Activated T-helper 1 cell treated with Interleukin-2 at 50 U/mL for 16 hours (primary cell): ENCODE measurements at regions not wholly inside any gene's neighbourhood (a gene's known extent, or its start where the extent isn't known, plus 50 kb on each side); places are given as distances from the start of the nearest gene placed in this dataset.

Experiments
- DNase-seq: peaks from one replicate; pipeline ENCODE4 v3.0.0-alpha.2; 2020; ENCODE audit warnings: low read depth

DNA sequence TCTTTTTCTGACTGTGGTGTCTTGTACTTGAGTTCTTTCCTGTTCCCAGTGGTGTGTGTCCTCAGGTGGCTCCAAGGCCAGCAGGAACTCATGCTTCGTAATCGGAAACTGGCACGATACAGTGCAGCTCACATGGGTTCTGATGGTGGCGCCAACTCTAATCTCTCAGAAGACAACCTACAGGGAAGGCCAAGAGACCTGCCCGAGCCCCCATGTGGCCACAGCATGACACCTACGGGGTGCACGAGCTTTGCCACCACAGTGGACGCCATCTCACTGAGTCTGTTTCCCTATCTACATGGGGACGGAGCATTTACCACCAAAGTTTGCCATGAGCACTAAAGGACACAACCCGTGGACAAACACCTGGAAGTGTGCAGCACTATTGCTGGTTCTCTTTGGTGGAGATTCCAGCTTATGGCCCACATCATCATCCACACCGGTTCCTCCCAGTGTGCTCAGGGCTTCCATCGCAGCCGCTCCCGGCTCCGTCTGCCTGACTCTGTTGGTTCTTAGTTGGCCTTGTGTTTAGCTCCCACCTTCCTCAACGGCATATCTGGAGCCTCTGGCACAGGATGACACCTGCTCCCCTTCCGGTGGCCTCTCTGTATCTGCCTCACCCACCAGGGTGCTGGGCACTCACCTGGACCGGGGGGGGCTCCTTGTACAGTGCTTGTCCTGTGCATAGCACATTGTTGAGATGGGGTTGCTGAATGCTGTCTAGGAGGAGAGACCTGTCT, 586.6 kb upstream of the MKI67 start:
- DNase-seq = no peak

DNA sequence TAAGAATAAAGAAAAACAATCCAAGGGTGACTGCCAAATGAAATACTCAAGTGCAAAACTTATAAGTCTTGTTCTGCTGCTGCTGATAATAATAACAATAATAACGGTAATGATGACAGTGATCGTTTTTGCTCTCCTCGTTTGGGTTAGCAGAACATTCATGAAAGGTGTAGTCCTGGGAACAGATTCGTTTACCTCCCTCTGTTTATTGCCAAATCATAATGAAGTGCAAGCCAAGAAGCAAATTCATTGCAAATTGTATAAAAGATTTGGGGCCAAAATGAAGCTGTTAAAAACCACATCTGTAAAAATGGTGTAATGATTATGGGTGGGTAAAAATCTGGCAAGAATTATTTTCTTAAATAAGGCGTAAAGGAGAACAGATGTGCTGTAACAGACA, 587.2 kb upstream of the MKI67 start:
- DNase-seq = no peak

DNA sequence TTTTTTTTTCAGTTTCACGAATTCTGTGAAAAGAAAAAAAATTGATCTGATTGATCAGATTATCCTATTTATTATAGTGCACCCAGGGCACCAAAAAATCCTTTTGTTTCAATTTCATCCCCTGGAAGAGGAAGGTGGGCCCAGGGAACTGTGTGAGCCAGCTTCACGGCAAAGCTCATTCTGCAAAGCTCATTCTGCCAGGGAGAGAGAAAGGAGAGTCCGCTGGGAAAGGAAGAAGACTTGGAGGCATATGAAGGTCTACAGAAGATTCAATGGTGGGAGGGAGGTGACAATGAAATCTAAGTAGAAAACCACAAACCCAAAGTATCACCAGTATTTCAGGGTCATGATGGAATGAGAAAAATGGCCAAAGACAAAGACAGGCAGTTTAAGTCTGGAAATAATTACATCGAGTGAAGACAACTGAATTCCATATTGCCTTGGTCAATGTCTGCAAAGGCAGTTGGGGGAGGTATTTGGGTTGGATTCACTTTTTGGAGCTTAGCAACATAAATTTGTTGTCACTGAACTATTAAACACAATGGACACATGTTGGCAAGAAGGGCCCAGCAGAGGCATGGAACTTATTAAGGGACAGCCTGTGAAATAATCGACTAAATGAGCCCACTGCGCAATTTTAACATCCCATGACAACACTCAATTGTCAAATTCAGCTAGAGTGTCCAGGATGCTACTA, 587.8 kb upstream of the MKI67 start:
- no peak for DNase-seq

DNA sequence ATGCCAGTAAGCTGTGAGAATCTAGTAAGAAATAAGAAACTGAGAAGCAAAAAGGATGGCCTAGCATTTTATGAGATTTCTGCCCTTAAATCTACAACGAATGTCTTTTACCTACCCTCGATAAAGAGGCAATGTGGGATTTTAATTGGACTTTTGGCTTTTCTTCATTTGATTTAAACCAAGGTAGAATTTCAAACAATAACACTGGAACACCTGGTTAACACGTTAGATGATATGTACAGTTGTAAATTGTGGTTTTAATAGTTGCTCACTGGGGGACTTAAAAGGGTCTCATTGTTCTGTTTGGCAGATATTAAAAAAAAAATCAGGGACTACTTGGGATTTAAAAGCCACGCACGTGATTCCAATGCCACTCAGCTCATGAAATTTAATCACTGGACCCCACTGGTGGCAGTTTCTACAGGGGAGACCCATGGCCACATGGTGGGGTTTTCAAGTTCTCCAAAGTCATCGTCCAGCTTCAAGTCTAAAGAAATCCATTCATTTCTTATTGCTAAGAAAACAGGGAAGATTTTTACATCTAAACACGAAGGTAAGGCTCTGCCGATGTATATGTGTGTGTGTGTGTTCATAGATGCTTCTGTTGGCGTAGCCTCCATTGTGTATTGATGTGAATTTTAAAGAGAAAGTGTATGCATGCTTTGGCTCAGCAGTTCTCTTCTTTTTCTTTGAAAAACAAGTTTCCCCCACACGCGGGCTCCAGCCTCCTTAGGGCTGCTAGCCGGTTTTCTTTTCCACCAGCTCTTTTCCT, 588.6 kb upstream of the MKI67 start:
- DNase-seq = no peak

DNA sequence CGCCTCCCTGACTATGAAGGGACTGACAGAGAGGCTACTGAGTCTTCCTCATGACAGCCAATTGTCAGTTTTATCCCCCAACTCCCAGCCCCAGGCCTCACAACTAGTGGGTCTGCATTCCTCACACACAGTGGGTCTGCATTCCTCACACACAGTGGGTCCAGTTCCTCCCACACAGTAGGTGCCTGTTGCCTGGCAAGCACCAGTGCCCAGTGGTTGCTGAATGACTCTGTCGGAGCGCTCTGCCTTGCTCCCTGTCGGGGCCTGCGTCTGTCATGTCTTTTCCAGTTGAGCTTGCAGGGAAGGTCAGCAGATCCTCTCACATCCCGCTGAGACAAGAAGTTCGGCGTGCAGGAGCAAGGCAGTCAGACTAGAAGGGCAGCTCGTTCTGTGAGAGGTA, 590.0 kb upstream of the MKI67 start:
- no peak for DNase-seq

DNA sequence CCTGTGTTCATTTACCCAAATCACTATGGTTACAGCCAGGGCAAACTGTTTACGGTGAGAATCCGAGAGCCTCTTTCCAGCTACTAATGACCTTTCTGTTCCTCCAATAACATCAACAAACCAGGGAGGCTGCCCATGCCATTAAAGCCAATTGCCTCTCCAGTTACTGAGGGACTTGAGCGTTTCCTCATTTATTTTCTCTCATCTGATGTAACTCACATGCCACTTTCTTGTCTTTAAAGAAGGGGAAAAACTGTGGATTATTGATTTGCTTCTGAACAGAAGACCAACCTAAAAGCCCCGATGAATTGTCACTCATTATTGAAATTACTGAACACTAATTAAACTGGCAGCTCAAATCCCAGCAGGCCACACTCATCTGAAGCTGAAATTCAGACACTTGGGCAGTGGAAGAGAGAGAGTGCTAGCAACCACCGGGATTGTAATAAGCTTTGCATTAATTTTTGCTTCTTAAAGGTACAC, 595.8 kb upstream of the MKI67 start:
- DNase-seq = no peak

DNA sequence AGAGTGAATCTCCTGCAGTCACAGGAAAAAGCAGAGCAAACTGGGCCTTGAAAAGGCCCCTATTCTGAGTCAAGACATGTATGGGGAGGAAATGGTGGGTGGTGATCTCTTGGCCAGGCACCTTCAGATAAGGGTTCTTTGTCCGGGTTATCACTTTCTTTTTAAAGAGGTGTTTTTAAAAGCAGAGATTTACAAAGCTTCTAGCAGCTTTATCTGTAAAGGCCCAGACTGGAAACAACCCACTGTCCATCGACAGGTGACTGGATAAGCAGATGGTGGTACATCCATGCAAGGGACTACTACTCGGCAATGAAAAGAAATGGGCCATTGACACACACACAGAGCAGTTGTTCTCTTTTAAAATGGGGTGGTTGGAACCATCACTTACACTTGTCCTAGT, 596.7 kb upstream of the MKI67 start:
- no peak for DNase-seq

DNA sequence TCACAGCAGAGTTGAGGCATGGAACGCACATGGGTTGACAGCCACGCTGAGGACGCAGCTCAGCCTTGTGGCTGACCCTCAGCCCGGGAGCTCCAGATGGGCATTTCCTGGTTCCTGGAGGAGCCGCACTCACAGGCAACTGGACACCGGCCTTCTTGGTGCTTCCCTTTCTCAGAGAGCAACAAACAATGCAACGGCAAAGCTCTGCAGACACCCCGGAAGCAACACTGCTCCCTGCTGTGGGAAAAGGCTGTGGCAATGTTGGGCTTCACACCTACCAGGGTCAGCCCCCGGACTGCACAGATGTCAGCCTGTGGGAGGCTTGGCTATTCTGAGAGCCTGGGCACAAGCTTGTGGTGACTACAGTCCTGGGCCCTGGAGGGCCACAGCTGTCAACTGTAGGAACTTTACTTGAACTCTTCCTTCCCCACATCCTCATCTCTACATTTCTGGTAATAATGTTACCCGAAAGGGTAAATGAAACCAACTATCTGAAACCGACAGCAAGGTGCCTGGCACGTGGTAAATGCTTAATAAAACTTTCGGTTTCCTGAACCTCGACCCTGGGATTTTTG, 597.5 kb upstream of the MKI67 start:
- no peak for DNase-seq

DNA sequence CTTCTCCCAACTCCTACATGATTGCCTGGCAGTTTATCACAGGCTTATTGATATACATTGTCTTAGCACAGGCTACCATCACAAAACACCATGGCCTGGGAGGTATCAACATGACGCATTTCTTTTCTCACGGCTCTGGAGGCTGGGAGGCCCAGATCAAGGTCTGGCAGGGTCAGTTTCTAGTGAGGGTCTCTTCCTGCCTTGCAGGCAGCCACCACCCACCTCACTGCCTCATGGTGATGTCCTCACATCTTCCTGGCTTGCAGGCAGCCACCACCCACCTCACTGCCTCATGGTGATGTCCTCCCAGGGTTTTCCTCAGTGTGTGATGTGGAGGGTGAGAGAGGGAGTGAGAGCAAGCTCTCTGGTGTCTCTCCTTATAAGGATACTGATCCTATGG, 599.3 kb upstream of the MKI67 start:
- DNase-seq = no peak

DNA sequence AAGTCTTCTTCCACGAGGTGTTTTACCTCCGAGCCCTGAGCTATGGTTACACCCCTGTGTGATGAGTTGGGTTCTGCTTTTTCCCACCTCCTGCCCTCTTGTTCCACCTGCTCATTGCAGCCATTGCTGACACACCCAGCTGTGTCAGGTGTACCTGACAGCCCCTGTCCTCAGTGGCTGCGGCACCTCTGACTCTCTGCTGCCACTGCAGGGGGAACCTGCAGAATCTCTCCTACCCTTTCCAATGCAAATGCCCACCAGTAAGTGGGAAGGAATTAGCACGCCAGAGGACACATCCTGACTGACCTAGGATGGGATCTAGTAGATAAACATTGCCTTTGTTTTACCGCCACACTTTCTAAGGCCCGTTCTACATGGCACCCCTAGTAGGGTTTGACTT, 600.9 kb upstream of the MKI67 start:
- no peak for DNase-seq

DNA sequence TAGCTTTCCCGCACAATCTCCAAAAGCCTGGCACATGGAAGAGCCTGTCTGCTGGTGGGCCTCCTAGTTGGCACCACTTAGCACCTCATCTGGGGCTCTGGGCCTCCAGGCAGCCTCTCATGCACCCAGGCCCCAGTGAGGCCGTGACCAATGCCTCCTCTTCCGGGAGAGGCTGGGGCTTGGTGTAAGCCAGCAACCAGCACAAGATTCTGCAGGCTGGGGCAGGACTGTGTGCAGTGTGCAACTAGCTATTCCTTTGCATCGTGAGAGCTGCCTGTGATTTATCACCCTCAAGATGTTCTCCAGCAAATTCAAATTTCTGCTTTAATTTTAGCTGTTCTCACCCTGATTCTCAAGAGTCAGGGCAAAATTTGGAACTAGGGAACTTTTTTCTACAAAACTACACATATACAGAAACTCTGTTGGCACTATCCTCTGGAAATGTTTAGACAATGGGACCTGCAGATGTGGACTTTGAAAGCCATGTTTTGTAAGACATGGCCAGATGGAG, 603.7 kb upstream of the MKI67 start:
- no peak for DNase-seq

DNA sequence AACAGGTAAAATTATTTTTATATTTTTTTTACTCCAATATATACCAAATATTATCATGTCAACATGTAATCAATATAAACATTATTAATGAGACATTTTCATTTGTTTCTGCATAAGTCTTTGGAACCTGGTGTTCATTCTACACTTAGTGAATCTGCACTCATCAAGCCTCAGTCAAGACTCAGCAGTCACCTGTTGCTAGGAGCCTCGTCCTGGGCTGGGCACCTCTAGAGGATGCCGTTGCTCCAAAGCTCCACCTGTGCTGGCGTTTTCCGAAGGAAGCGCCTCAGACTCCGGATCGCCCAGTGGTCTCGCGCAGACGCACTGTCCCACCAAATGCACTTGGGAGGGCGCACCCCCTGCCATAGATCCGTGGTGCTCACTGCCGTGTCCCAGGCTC, 604.7 kb upstream of the MKI67 start:
- DNase-seq = no peak

DNA sequence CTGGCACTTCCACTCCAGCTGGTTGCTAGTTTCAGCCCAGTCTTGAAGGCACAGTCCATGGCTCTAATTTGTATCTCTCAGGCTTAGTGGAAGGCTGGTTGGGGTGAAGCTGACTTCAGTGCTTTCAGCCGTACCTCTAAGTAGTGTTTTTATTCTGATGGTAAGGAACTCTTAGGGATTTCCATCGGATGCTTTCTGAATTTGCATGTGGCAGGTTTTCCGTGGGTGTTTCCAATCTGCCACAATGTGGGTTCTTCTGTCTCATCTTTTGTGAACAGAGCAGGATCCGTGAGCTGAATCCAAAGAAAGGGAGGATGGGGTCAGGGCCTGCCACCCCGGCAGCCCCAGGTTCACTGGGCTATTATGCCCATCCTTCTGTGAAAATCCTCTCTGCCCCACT, 607.9 kb upstream of the MKI67 start:
- DNase-seq = no peak

DNA sequence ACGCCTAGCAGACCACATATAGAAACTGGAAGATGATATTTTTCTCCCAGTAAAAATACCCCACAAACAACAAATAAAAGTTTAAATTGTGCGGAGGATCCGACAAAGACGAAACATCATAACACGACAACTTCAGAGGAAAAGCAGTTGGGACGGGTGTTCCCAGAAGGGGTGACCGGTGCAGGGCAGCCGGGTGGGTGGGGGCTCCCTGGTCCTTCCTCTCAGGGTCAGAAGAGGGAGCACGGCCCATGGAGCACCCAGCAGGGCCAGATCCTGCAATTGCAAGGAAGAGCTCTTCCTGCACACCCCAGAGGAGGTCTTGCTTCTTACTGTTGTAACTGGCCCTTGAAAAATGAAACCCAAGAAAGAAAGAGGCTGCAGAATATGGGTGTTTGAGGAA, 608.5 kb upstream of the MKI67 start:
- no peak for DNase-seq

DNA sequence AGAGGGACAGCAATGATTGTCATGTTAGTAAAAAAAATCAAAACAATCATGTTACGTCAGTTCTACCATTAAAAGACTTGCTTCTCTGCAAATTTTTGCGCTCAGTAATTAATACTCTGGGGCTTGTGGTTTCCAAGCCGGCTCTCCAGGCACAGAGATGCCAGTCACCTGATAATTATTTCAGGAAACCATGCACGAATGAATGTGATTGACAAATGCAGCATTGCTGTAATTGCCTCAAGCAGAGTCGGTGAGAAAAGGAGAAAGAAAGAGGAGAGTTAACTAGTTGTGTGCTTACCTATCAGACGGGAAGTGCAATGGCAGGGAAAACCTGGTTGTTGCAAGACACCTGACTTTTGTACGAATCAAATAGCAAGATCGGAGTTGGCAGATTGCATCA, 609.8 kb upstream of the MKI67 start:
- DNase-seq = no peak

DNA sequence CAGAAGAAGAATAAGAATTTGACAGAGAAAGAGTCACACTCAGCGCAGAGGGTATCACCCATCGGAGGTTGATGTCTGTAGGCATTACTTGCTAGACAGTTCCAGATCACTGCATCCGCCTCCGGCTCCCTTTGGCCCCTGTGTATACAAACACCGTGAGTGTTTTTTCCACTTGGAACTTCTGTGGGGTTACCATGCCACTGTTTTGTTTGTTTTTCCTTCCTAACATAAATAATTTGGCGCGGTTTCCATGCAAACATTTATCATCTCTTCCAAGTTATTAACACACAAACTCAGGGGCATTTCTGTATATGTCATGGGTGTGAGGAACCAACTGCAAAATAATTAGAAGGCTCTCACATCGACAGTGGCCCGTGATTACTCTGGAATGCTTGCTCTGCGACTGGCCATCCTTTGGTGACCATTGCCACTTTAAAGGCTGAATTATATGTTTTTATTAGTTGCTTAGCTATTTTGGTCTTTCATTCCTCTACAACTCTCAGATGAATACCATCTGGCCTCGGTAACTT, 612.2 kb upstream of the MKI67 start:
- DNase-seq = no peak

DNA sequence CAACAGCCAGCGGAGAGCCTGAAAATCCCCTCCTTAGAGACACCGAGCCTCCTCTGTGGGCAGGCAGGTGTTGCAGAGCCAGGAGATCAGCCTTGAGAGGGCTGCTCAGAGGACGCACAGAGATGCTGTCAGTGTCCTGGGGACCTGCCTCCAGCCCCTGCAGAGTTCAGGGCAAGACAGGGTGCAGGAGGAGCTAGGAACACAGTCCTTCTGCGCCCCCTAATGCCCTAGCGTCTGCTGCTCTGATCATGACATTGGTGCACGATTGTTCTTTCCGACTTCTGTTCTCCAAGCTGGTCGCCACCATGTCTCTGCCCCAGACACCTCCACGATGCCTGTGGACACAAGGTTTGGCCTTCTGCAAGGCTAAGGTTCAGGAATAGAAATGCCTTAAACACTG, 613.7 kb upstream of the MKI67 start:
- no peak for DNase-seq

DNA sequence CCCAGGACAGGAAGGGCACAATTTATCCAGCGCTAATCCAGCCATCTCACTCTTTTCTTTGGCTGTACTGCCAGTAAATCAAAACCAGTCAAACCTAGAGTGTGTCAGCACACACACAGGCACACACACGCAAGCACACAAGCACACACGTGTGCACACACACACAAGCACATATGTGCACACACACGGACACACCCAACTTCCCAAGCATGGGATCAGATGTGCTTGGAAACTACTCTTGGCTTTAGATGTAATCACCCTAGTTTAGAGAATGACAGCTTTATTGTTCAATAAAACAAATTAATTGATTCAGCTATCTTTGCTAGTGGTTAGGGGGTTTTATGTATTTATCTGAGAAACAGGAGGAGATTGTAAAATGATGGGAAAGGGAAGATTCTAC, 615.0 kb upstream of the MKI67 start:
- no peak for DNase-seq

DNA sequence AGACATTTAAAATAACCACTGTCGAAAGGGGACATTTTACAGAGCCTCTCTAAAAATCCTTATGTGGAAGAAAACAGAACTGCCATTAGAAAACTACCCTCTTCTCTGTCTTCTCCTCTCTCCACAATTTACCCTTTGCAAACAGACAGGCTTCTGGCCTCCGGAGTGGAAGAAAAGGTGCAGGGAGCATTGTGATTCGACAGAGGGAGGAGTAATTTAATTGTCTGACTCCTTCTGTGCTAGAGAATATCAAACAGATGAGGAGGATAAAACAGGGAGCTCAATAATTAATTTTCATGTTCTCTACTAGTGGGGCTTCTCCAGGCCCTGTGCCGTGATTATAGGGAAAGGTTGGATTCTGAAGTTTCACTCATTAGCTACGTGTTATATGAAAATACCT, 615.5 kb upstream of the MKI67 start:
- DNase-seq = no peak

DNA sequence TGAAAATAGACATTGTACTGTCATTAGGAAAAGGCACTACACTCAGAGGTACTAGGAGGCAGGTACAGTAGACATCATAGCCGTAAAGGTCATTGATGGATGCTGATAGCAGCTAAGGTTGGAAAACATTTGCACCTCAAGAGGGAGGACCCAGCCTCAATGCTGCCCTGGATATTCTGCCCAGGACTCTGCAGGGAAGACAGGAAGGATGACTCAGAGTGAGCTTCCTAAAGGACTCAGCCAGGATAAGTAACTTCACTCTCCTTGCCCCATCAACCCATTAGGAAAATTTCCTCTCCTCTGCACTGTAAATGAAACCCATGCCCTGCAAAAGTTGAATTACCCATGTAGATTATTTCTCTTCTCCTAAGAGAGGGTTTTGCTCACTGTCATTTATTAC, 617.9 kb upstream of the MKI67 start:
- no peak for DNase-seq

DNA sequence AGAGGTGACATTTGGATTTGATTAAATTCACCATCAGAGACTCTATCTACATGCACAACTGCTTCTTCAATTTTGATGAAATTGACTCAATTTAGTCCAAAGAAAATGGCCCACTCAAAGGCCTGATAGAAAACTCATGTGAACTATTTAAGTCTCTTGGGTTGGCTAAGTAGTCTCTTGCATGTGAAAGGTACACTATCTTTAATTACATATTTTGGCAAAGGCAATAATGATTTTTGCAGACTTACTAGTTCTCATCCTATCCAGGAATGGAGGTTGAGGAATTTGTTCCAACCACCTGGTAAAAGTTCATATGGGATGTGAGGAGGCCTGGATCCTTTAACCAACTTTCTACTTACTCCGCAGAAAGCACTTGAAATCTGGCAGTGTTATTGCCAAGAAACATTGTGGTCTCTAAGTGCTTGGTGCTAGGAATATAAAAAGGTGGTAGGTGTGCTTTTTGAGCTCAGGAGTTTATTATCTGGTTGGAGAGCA, 618.6 kb upstream of the MKI67 start:
- DNase-seq = no peak
